GM18511 (cell line): ENCODE measurements at regions not wholly inside any gene's neighbourhood (a gene's known extent, or its start where the extent isn't known, plus 50 kb on each side); places are given as distances from the start of the nearest gene placed in this dataset.

Source experiments
- ATAC-seq: cut with Tn5 transposase; IDR thresholded peaks from one replicate; pipeline ENCODE4 v1.9.1; 2021; ENCODE audit warnings: mild to moderate bottlenecking, moderate library complexity; ENCODE audit not compliant: unreplicated experiment

GRCh38 chr11:70834277-70834940 lies 418.0 kb downstream of the SHANK2 start:
- ATAC-seq = no peak

GRCh38 chr11:70834984-70835560 lies 417.3 kb downstream of the SHANK2 start:
- no peak for ATAC-seq

- ATAC-seq = no peak
These were observed 416.3 kb downstream of the SHANK2 start for GRCh38 chr11:70836071-70836470.

- ATAC-seq = no peak
These were observed 414.2 kb downstream of the SHANK2 start for GRCh38 chr11:70838198-70838597.

GRCh38 chr11:70839851-70840250 lies 412.5 kb downstream of the SHANK2 start:
- ATAC-seq = no peak

GRCh38 chr11:70841264-70841663 lies 411.1 kb downstream of the SHANK2 start:
- ATAC-seq = no peak

- no peak for ATAC-seq
These were observed 410.1 kb downstream of the SHANK2 start for GRCh38 chr11:70842256-70842655.

GRCh38 chr11:70842701-70843100 lies 409.7 kb downstream of the SHANK2 start:
- no peak for ATAC-seq

GRCh38 chr11:70843906-70844305 lies 408.5 kb downstream of the SHANK2 start:
- ATAC-seq = no peak

GRCh38 chr11:70844387-70844786 lies 408.0 kb downstream of the SHANK2 start:
- no peak for ATAC-seq

- no peak for ATAC-seq
These were observed 406.8 kb downstream of the SHANK2 start for GRCh38 chr11:70845591-70846041.

- no peak for ATAC-seq
These were observed 405.4 kb downstream of the SHANK2 start for GRCh38 chr11:70846781-70847655.

- no peak for ATAC-seq
These were observed 404.1 kb downstream of the SHANK2 start for GRCh38 chr11:70848243-70848750.

- ATAC-seq = no peak
These were observed 403.3 kb downstream of the SHANK2 start for GRCh38 chr11:70849031-70849430.

GRCh38 chr11:70851308-70851707 lies 401.1 kb downstream of the SHANK2 start:
- ATAC-seq = no peak

- no peak for ATAC-seq
These were observed 400.5 kb downstream of the SHANK2 start for GRCh38 chr11:70851907-70852306.

GRCh38 chr11:70853068-70853769 lies 399.2 kb downstream of the SHANK2 start:
- ATAC-seq = no peak

GRCh38 chr11:70853770-70854108 lies 398.6 kb downstream of the SHANK2 start:
- no peak for ATAC-seq

- no peak for ATAC-seq
These were observed 398.2 kb downstream of the SHANK2 start for GRCh38 chr11:70854201-70854600.

- no peak for ATAC-seq
These were observed 397.3 kb downstream of the SHANK2 start for GRCh38 chr11:70854901-70855556.

GRCh38 chr11:70857894-70858293 lies 394.5 kb downstream of the SHANK2 start:
- ATAC-seq = no peak
